DOHH2 (cell line): ENCODE measurements at regions not wholly inside any gene's neighbourhood (a gene's known extent, or its start where the extent isn't known, plus 50 kb on each side); places are given as distances from the start of the nearest gene placed in this dataset.

Experiments used
- H3F3A ChIP-seq: fragments of 200-600 bp; sonication (generic), shearing (Covaris generic); 2 replicates; pipeline ENCODE4 v1.6.0; 2016; ENCODE audit warnings: antibody characterized with exemption, mild to moderate bottlenecking; ENCODE audit not compliant: control insufficient read depth, insufficient read depth
- H3K27ac ChIP-seq: fragments of 200-600 bp; sonication (generic); 2 replicates; pipeline ENCODE4 v1.5.1; 2014; ENCODE audit warnings: low read depth, mild to moderate bottlenecking, low read length, moderate library complexity
- H3K27me3 ChIP-seq: fragments of 200-600 bp; sonication (generic); 2 replicates; pipeline ENCODE4 v1.6.1; 2014; ENCODE audit warnings: mild to moderate bottlenecking, low read length, mixed read lengths; ENCODE audit not compliant: control insufficient read depth
- H3K36me3 ChIP-seq: fragments of 200-600 bp; sonication (generic); 2 replicates; pipeline ENCODE4 v1.6.1; 2014; ENCODE audit warnings: mild to moderate bottlenecking, low read length, moderate library complexity, mixed read lengths; ENCODE audit not compliant: control insufficient read depth
- H3K4me1 ChIP-seq: fragments of 200-600 bp; sonication (generic); 2 replicates; pipeline ENCODE4 v1.6.1; 2014; ENCODE audit warnings: mild to moderate bottlenecking, low read length, mixed read lengths; ENCODE audit not compliant: control insufficient read depth
- H3K4me2 ChIP-seq: fragments of 200-600 bp; sonication (generic); 2 replicates; pipeline ENCODE4 v1.6.0; 2014; ENCODE audit warnings: mild to moderate bottlenecking, low read length, moderate library complexity
- H3K4me3 ChIP-seq: fragments of 200-600 bp; sonication (generic); 2 replicates; pipeline ENCODE4 v1.5.1; 2014; ENCODE audit warnings: mild to moderate bottlenecking, low read length, mixed read lengths
- H3K79me2 ChIP-seq: fragments of 200-600 bp; sonication (generic); 2 replicates; pipeline ENCODE4 v1.6.1; 2014; ENCODE audit warnings: mild to moderate bottlenecking, low read length, mixed read lengths; ENCODE audit not compliant: control insufficient read depth
- H3K9me2 ChIP-seq: fragments of 200-600 bp; sonication (generic); replicated peaks from 2 replicates; pipeline ENCODE4 v1.6.1; 2014; ENCODE audit warnings: mild to moderate bottlenecking, low read length, mixed read lengths; ENCODE audit not compliant: control insufficient read depth
- H3K9me3 ChIP-seq: fragments of 200-600 bp; sonication (generic); 2 replicates; pipeline ENCODE4 v1.6.1; 2014; ENCODE audit warnings: antibody characterized with exemption, low read length, mixed read lengths; ENCODE audit not compliant: control insufficient read depth, insufficient read depth
- H4K20me1 ChIP-seq: fragments of 200-600 bp; sonication (generic); 2 replicates; pipeline ENCODE4 v1.6.0; 2014; ENCODE audit warnings: low read depth, mild to moderate bottlenecking, antibody characterized with exemption, low read length, moderate library complexity; ENCODE audit not compliant: control insufficient read depth, insufficient read depth
- EZH2phosphoT487 ChIP-seq: fragments of 200-600 bp; sonication (generic); IDR thresholded peaks from 2 replicates; pipeline ENCODE4 v1.6.1; 2017; ENCODE audit warnings: borderline replicate concordance, mild to moderate bottlenecking, antibody characterized with exemption, low read length, moderate library complexity, mixed read lengths
- TF ChIP-seq, protein P1 (sequence below): fragments of 200-600 bp; sonication (generic); IDR thresholded peaks from one replicate; pipeline ENCODE4 v1.5.1; 2014; ENCODE audit warnings: antibody characterized with exemption, mild to moderate bottlenecking, low read depth, low read length; ENCODE audit not compliant: poor library complexity, severe bottlenecking

DNA sequence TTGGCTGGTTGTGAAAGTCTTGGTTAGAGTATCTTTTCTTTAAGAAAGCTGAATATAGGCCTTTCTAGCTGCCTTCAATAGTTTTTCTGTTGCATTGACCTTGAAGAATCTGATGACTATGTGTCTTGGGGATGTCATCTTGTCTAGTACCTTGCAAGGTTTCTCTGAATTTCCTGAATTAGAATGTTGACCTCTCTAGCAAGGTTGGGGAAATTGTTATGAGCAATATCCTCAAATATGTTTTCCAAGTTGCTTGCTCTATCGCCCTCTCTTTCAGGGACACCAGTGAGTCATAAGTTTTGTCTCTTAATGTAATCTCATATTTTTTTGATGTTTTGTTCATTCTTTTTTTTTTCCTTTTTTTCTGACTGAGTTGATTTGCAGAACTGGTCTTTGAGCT lies 194.7 kb downstream of the RAB28 start:
- H4K20me1 ChIP-seq = no peaks in the 10 kb centered on the region
- no peaks in the 10 kb centered on the region for H3K9me3 ChIP-seq
- H3K27ac ChIP-seq = no peak overlapping the region
- TF ChIP-seq EZH2phosphoT487 = no peak
- TF ChIP-seq, protein P1, sequence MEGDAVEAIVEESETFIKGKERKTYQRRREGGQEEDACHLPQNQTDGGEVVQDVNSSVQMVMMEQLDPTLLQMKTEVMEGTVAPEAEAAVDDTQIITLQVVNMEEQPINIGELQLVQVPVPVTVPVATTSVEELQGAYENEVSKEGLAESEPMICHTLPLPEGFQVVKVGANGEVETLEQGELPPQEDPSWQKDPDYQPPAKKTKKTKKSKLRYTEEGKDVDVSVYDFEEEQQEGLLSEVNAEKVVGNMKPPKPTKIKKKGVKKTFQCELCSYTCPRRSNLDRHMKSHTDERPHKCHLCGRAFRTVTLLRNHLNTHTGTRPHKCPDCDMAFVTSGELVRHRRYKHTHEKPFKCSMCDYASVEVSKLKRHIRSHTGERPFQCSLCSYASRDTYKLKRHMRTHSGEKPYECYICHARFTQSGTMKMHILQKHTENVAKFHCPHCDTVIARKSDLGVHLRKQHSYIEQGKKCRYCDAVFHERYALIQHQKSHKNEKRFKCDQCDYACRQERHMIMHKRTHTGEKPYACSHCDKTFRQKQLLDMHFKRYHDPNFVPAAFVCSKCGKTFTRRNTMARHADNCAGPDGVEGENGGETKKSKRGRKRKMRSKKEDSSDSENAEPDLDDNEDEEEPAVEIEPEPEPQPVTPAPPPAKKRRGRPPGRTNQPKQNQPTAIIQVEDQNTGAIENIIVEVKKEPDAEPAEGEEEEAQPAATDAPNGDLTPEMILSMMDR = no peak
- H3K79me2 ChIP-seq = no peaks in the 10 kb centered on the region
- H3K4me3 ChIP-seq = no peak overlapping the region
- no peaks in the 10 kb centered on the region for H3F3A ChIP-seq
- H3K4me1 ChIP-seq = no peaks in the 10 kb centered on the region
- H3K9me2 ChIP-seq = no peaks in the 10 kb centered on the region
- no peaks in the 10 kb centered on the region for H3K36me3 ChIP-seq
- H3K27me3 ChIP-seq = no peaks in the 10 kb centered on the region
- no peak overlapping the region for H3K4me2 ChIP-seq

DNA sequence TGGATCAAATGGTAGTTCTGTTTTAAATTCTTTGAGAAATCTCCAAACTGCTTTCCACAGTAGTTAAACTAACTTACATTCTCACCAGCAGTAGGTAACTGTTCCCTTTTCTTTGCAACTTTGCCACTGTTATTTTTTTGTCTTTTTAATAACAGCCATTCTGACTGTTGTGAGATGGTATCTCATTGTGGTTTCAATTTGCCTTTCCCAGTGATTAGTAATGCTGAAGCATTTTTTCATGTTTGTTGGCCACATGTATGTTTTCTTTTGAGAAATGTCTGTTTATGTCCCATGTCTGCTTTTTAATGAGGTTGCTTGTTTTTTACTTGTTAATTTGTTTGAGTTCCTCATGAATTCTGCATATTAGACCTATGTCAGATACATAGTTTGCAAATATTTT lies 198.8 kb downstream of the RAB28 start:
- Histone ChIP-seq H3K4me3 (no peak overlapping the region), H3K36me3 (no peaks in the 10 kb centered on the region)
- TF ChIP-seq EZH2phosphoT487 = no peak
- TF ChIP-seq, protein P1 = no peak

DNA sequence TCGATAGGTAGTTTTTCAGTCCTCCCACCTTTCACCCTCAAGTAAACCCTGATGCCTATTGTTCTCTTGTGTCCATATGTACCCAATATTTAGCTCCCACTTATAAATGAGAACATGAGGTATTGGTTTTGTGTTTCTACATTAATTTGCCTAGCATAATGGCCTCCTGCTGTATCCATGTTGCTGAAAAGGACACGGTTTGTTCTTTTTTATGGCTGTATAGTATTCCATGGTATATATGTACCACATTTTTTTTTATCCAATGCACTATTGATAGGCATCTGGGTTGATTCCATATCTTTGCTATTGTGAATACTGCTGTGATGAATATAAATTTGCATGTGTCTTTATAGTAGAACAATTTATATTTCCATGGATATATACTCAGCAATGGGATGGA lies 199.2 kb downstream of the RAB28 start:
- Histone ChIP-seq H3K36me3 (no peaks in the 10 kb centered on the region), H4K20me1 (no peaks in the 10 kb centered on the region), H3K79me2 (no peaks in the 10 kb centered on the region), H3F3A (no peaks in the 10 kb centered on the region), H3K27me3 (no peaks in the 10 kb centered on the region), H3K9me3 (no peaks in the 10 kb centered on the region), H3K4me3 (no peak overlapping the region), H3K27ac (no peak overlapping the region), H3K4me2 (no peak overlapping the region), H3K9me2 (no peaks in the 10 kb centered on the region), H3K4me1 (no peaks in the 10 kb centered on the region)
- TF ChIP-seq EZH2phosphoT487 = no peak
- TF ChIP-seq, protein P1 = no peak

More for the DNA sequence above, 198.8 kb downstream of the RAB28 start:
- no peaks in the 10 kb centered on the region for H3K9me3 ChIP-seq
- H3K4me1 ChIP-seq = no peaks in the 10 kb centered on the region
- H3F3A ChIP-seq = no peaks in the 10 kb centered on the region
- no peaks in the 10 kb centered on the region for H3K27me3 ChIP-seq
- H3K79me2 ChIP-seq = no peaks in the 10 kb centered on the region
- H3K4me2 ChIP-seq = no peak overlapping the region
- no peak overlapping the region for H3K27ac ChIP-seq
- H4K20me1 ChIP-seq = no peaks in the 10 kb centered on the region
- H3K9me2 ChIP-seq = no peaks in the 10 kb centered on the region

DNA sequence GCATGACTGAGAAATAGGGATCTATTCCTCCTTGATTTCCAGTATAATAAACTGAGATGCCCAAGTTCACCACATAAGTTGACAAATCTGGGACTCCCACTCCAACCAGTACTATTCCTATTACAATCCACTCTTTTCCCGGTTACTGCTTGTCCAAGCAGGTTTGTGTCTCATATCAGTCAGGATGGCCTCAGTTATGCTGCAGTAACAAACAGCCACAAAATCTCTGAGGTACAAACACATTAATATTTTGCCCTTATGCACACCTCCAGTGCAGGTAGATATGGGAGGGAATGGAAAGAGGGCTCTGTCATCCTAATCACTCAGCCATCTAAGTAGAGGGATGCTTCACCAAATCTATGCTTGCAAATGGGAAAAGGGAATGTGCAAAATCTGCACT lies 207.8 kb downstream of the RAB28 start:
- H3F3A ChIP-seq = no peaks in the 10 kb centered on the region
- H3K36me3 ChIP-seq = no peaks in the 10 kb centered on the region
- no peaks in the 10 kb centered on the region for H3K27me3 ChIP-seq
- no peaks in the 10 kb centered on the region for H3K9me3 ChIP-seq
- H3K4me1 ChIP-seq = no peaks in the 10 kb centered on the region
- no peaks in the 10 kb centered on the region for H3K79me2 ChIP-seq
- no peaks in the 10 kb centered on the region for H3K9me2 ChIP-seq
- H3K4me2 ChIP-seq = no peak overlapping the region
- no peak overlapping the region for H3K4me3 ChIP-seq
- H3K27ac ChIP-seq = no peak overlapping the region
- no peak for TF ChIP-seq EZH2phosphoT487
- TF ChIP-seq, protein P1 = no peak
- no peaks in the 10 kb centered on the region for H4K20me1 ChIP-seq
